ENCODE measurements at regions not wholly inside any gene's neighbourhood (a gene's known extent, or its start where the extent isn't known, plus 50 kb on each side); places are given as distances from the start of the nearest gene placed in this dataset.

GRCh38 chr10:60703266-60704041 lies 74.8 kb upstream of the CDK1 start:
- TF ChIP-seq SP1 (IDR thresholded peaks at IDR 0.05) (no peak), FOXM1 (IDR thresholded peaks at IDR 0.05; ENCODE audit: borderline replicate concordance) (no peak), SUZ12 (IDR thresholded peaks at IDR 0.05) (no peak), FOXK2 (IDR thresholded peaks at IDR 0.05) (no peak), NFRKB (IDR thresholded peaks at IDR 0.05) (no peak), BHLHE40 (IDR thresholded peaks at IDR 0.05; ENCODE audit: borderline replicate concordance) (no peak)

Data from HEK293T (cell line).